Natural killer cell treated with Interleukin-12 subunit alpha and Interleukin-12 subunit beta and Interleukin-15 and Interleukin-18, amount 100 ng/mL, for 72 hours (primary cell): ENCODE measurements at regions not wholly inside any gene's neighbourhood (a gene's known extent, or its start where the extent isn't known, plus 50 kb on each side); places are given as distances from the start of the nearest gene placed in this dataset.

Source experiments
- ATAC-seq, 2 donors: fragments of 150-1000 bp; cut with Tn5 transposase in 1 of 2; sonication (Bioruptor Pico), chemical (Tn5 transposase) in 1 of 2; 2 replicates each; pipeline ENCODE4 v1.10.0; 2021
- DNase-seq: peaks from one replicate; pipeline ENCODE4 v3.0.0; 2022; ENCODE audit warnings: low spot score
- H3K27ac Mint-ChIP-seq, 2 donors: 1 replicate in 1 of 2; 2 replicates in 1 of 2; pipeline ENCODE4 v1.8.0; 2022; ENCODE audit warnings: mixed read lengths in 2 of 2, mild to moderate bottlenecking in 1 of 2, moderate library complexity in 1 of 2
- H3K27me3 Mint-ChIP-seq, 2 donors: 1 replicate in 1 of 2; 2 replicates in 1 of 2; pipeline ENCODE4 v1.8.0; 2022; ENCODE audit warnings: mixed read lengths in 2 of 2
- H3K36me3 Mint-ChIP-seq: one replicate; pipeline ENCODE4 v1.8.0; 2022; ENCODE audit warnings: mixed read lengths
- H3K4me1 Mint-ChIP-seq, 2 donors: 1 replicate in 1 of 2; 2 replicates in 1 of 2; pipeline ENCODE4 v1.8.0; 2022; ENCODE audit warnings: low read depth in 2 of 2, mixed read lengths in 2 of 2, mild to moderate bottlenecking in 1 of 2
- H3K4me3 Mint-ChIP-seq: one replicate; pipeline ENCODE4 v1.8.0; 2022; ENCODE audit warnings: mixed read lengths
- H3K9me3 Mint-ChIP-seq: 2 replicates; pipeline ENCODE4 v1.8.0; 2022; ENCODE audit warnings: mixed read lengths

DNA sequence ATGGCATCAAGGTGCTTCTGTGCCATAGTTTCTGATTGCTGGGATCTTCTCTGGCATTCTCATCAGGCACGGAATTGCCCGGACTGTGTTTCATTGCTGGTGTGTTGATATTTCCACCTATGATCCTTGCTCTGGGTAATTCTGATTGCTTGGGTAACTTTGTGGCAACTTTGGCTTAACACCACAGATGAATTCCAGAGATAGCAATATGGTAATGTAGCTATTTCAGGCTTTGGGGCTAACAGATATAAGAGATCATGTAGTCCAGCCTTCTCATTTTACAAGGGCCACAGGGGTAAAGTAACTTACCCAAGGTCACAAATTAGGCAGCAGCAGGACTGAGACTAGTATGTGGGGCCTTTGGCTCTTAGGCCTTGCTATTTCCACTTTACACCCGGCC is 53.9 kb upstream of the PLPP4 start:
- Mint-ChIP-seq H3K4me3 (no peak overlapping the region), H3K4me1 (no peaks in the 10 kb centered on the region), H3K36me3 (no peaks in the 10 kb centered on the region), H3K9me3 (no peaks in the 10 kb centered on the region), H3K27me3 (peaks cover 17 to 27% of the 10 kb centered on the region in 2 donors), H3K27ac (no peak overlapping the region)
- ATAC-seq (no peak), DNase-seq (no peak)

DNA sequence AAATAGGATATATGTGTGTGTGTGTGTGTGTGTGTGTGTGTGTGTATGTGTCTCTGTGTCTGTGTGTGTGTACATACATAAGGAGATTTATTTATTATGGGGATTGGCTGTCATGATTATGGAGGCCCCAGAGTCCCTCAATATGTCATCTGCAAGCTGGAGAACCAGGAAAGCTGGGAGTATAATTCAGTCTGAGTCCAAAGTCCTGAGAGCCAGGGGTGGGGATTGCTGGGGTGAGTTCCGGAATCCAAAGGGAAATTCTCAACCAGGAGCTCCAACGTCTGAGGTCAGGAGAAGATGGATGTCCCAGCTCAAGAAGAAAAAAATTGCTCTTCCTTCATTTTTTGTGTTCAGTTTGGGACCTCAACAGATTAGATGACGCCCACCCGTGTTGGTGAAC is 50.7 kb upstream of the PLPP4 start:
- H3K27me3 Mint-ChIP-seq = peaks cover 28 to 53% of the 10 kb centered on the region in 2 donors
- H3K9me3 Mint-ChIP-seq = no peaks in the 10 kb centered on the region

More for the DNA sequence above, 50.7 kb upstream of the PLPP4 start:
- H3K4me3 Mint-ChIP-seq = no peak overlapping the region
- ATAC-seq = no peak
- no peaks in the 10 kb centered on the region for H3K4me1 Mint-ChIP-seq
- H3K27ac Mint-ChIP-seq = no peak overlapping the region
- DNase-seq = no peak
- no peaks in the 10 kb centered on the region for H3K36me3 Mint-ChIP-seq
